ENCODE measurements at regions not wholly inside any gene's neighbourhood (a gene's known extent, or its start where the extent isn't known, plus 50 kb on each side); places are given as distances from the start of the nearest gene placed in this dataset.
"Not testable (repeated sequence)": the region's sequence is repeated elsewhere in the genome, so short reads cannot be mapped to it uniquely, and the experiment has no call there.

- no peaks in the 10 kb centered on the region for H3K27me3 ChIP-seq (ENCODE audit: control insufficient read depth, insufficient read depth, low read length)
- no peaks in the 10 kb centered on the region for H3K36me3 ChIP-seq (ENCODE audit: control insufficient read depth, insufficient read depth, low read length)
- no peak for DNase-seq (ENCODE audit: low read depth in 4 of 6, low spot score in 6 of 6)
- no peak overlapping the region for H3K4me3 ChIP-seq (ENCODE audit: low read depth, low read length)
- no peaks in the 10 kb centered on the region for H3K9me3 ChIP-seq (ENCODE audit: control insufficient read depth, insufficient read depth, low read length)
- H3K4me1 ChIP-seq (ENCODE audit: control insufficient read depth, insufficient read depth, low read length): no peaks in the 10 kb centered on the region
- H3K27ac ChIP-seq (ENCODE audit: low read depth, low read length): no peak overlapping the region
These were observed 866.3 kb upstream of the SPRY2 start for GRCh38 chr13:81207231-81207630.

GRCh38 chr13:81203783-81204182 lies 862.9 kb upstream of the SPRY2 start:
- no peaks in the 10 kb centered on the region for H3K9me3 ChIP-seq (ENCODE audit: control insufficient read depth, insufficient read depth, low read length)
- H3K4me3 ChIP-seq (ENCODE audit: low read depth, low read length): no peak overlapping the region
- H3K27ac ChIP-seq (ENCODE audit: low read depth, low read length): no peak overlapping the region
- DNase-seq (ENCODE audit: low read depth in 4 of 6, low spot score in 6 of 6): no peak
- no peaks in the 10 kb centered on the region for H3K36me3 ChIP-seq (ENCODE audit: control insufficient read depth, insufficient read depth, low read length)
- no CpG with 5 or more reads among the region's 1 CpG for WGBS (ENCODE audit: insufficient coverage)
- H3K27me3 ChIP-seq (ENCODE audit: control insufficient read depth, insufficient read depth, low read length): no peaks in the 10 kb centered on the region
- no peaks in the 10 kb centered on the region for H3K4me1 ChIP-seq (ENCODE audit: control insufficient read depth, insufficient read depth, low read length)

- WGBS (ENCODE audit: insufficient coverage): 92% methylated on average over 2 of the region's 4 CpGs
- DNase-seq (ENCODE audit: low read depth in 4 of 6, low spot score in 6 of 6): no peak
These were observed 859.0 kb upstream of the SPRY2 start for GRCh38 chr13:81199956-81200355.

GRCh38 chr13:81197966-81198365 lies 857.0 kb upstream of the SPRY2 start:
- DNase-seq (ENCODE audit: low read depth in 4 of 6, low spot score in 6 of 6): no peak
- Histone ChIP-seq H3K27me3 (ENCODE audit: control insufficient read depth, insufficient read depth, low read length) (no peaks in the 10 kb centered on the region), H3K36me3 (ENCODE audit: control insufficient read depth, insufficient read depth, low read length) (no peaks in the 10 kb centered on the region), H3K4me3 (ENCODE audit: low read depth, low read length) (no peak overlapping the region), H3K27ac (ENCODE audit: low read depth, low read length) (no peak overlapping the region), H3K9me3 (ENCODE audit: control insufficient read depth, insufficient read depth, low read length) (peaks cover 4% of the 10 kb centered on the region), H3K4me1 (ENCODE audit: control insufficient read depth, insufficient read depth, low read length) (no peaks in the 10 kb centered on the region)
- no CpG with 5 or more reads among the region's 3 CpGs for WGBS (ENCODE audit: insufficient coverage)

More at GRCh38 chr13:81199956-81200355, 859.0 kb upstream of the SPRY2 start:
- Histone ChIP-seq H3K27ac (ENCODE audit: low read depth, low read length) (no peak overlapping the region), H3K4me1 (ENCODE audit: control insufficient read depth, insufficient read depth, low read length) (no peaks in the 10 kb centered on the region), H3K36me3 (ENCODE audit: control insufficient read depth, insufficient read depth, low read length) (no peaks in the 10 kb centered on the region), H3K27me3 (ENCODE audit: control insufficient read depth, insufficient read depth, low read length) (no peaks in the 10 kb centered on the region), H3K9me3 (ENCODE audit: control insufficient read depth, insufficient read depth, low read length) (no peaks in the 10 kb centered on the region), H3K4me3 (ENCODE audit: low read depth, low read length) (no peak overlapping the region)

- no peaks in the 10 kb centered on the region for H3K4me1 ChIP-seq (ENCODE audit: control insufficient read depth, insufficient read depth, low read length)
- H3K36me3 ChIP-seq (ENCODE audit: control insufficient read depth, insufficient read depth, low read length): no peaks in the 10 kb centered on the region
- H3K4me3 ChIP-seq (ENCODE audit: low read depth, low read length): no peak overlapping the region
- WGBS (ENCODE audit: insufficient coverage): no CpG with 5 or more reads among the region's 1 CpG
- H3K27ac ChIP-seq (ENCODE audit: low read depth, low read length): no peak overlapping the region
- H3K9me3 ChIP-seq (ENCODE audit: control insufficient read depth, insufficient read depth, low read length): peaks cover 4% of the 10 kb centered on the region
- no peaks in the 10 kb centered on the region for H3K27me3 ChIP-seq (ENCODE audit: control insufficient read depth, insufficient read depth, low read length)
- DNase-seq (ENCODE audit: low read depth in 4 of 6, low spot score in 6 of 6): no peak
These were observed 856.6 kb upstream of the SPRY2 start for GRCh38 chr13:81197483-81197882.

- H3K27me3 ChIP-seq (ENCODE audit: control insufficient read depth, insufficient read depth, low read length): no peaks in the 10 kb centered on the region
- H3K36me3 ChIP-seq (ENCODE audit: control insufficient read depth, insufficient read depth, low read length): no peaks in the 10 kb centered on the region
- H3K4me1 ChIP-seq (ENCODE audit: control insufficient read depth, insufficient read depth, low read length): no peaks in the 10 kb centered on the region
- H3K9me3 ChIP-seq (ENCODE audit: control insufficient read depth, insufficient read depth, low read length): peaks cover 4% of the 10 kb centered on the region
- no peak for DNase-seq (ENCODE audit: low read depth in 4 of 6, low spot score in 6 of 6)
- H3K4me3 ChIP-seq (ENCODE audit: low read depth, low read length): no peak overlapping the region
- no peak overlapping the region for H3K27ac ChIP-seq (ENCODE audit: low read depth, low read length)
These were observed 853.4 kb upstream of the SPRY2 start for GRCh38 chr13:81194362-81194761.

GRCh38 chr13:81184556-81185265 lies 843.8 kb upstream of the SPRY2 start:
- Histone ChIP-seq H3K27ac (ENCODE audit: low read depth, low read length) (no peak overlapping the region), H3K9me3 (ENCODE audit: control insufficient read depth, insufficient read depth, low read length) (no peaks in the 10 kb centered on the region), H3K27me3 (ENCODE audit: control insufficient read depth, insufficient read depth, low read length) (no peaks in the 10 kb centered on the region), H3K4me1 (ENCODE audit: control insufficient read depth, insufficient read depth, low read length) (no peaks in the 10 kb centered on the region), H3K36me3 (ENCODE audit: control insufficient read depth, insufficient read depth, low read length) (no peaks in the 10 kb centered on the region), H3K4me3 (ENCODE audit: low read depth, low read length) (no peak overlapping the region)
- no peak for DNase-seq (ENCODE audit: low read depth in 4 of 6, low spot score in 6 of 6)
- whole genome bisulfite sequencing (ENCODE audit: insufficient coverage): 100% methylated on average over 1 of the region's 3 CpGs

- no peak for DNase-seq (ENCODE audit: low read depth in 4 of 6, low spot score in 6 of 6)
- Histone ChIP-seq H3K4me3 (ENCODE audit: low read depth, low read length) (no peak overlapping the region), H3K27ac (ENCODE audit: low read depth, low read length) (no peak overlapping the region), H3K27me3 (ENCODE audit: control insufficient read depth, insufficient read depth, low read length) (no peaks in the 10 kb centered on the region), H3K4me1 (ENCODE audit: control insufficient read depth, insufficient read depth, low read length) (no peaks in the 10 kb centered on the region), H3K36me3 (ENCODE audit: control insufficient read depth, insufficient read depth, low read length) (no peaks in the 10 kb centered on the region), H3K9me3 (ENCODE audit: control insufficient read depth, insufficient read depth, low read length) (no peaks in the 10 kb centered on the region)
- WGBS (ENCODE audit: insufficient coverage): 67% methylated on average over 1 of the region's 3 CpGs
These were observed 831.7 kb upstream of the SPRY2 start for GRCh38 chr13:81172603-81173002.

GRCh38 chr13:81171065-81171647 lies 830.2 kb upstream of the SPRY2 start:
- no peaks in the 10 kb centered on the region for H3K27me3 ChIP-seq (ENCODE audit: control insufficient read depth, insufficient read depth, low read length)
- no CpG with 5 or more reads among the region's 3 CpGs for WGBS (ENCODE audit: insufficient coverage)

GRCh38 chr13:81163823-81164222 lies 822.9 kb upstream of the SPRY2 start:
- not testable (repeated sequence) for H3K27me3 ChIP-seq (ENCODE audit: control insufficient read depth, insufficient read depth, low read length); H3K27ac ChIP-seq (ENCODE audit: low read depth, low read length); DNase-seq (ENCODE audit: low read depth in 4 of 6, low spot score in 6 of 6); H3K9me3 ChIP-seq (ENCODE audit: control insufficient read depth, insufficient read depth, low read length); H3K4me3 ChIP-seq (ENCODE audit: low read depth, low read length); H3K36me3 ChIP-seq (ENCODE audit: control insufficient read depth, insufficient read depth, low read length); H3K4me1 ChIP-seq (ENCODE audit: control insufficient read depth, insufficient read depth, low read length)
- WGBS (ENCODE audit: insufficient coverage): 20% methylated on average over 1 of the region's 1 CpG

More at GRCh38 chr13:81171065-81171647, 830.2 kb upstream of the SPRY2 start:
- H3K36me3 ChIP-seq (ENCODE audit: control insufficient read depth, insufficient read depth, low read length): no peaks in the 10 kb centered on the region
- H3K27ac ChIP-seq (ENCODE audit: low read depth, low read length): no peak overlapping the region
- no peak overlapping the region for H3K4me3 ChIP-seq (ENCODE audit: low read depth, low read length)
- no peaks in the 10 kb centered on the region for H3K9me3 ChIP-seq (ENCODE audit: control insufficient read depth, insufficient read depth, low read length)
- no peaks in the 10 kb centered on the region for H3K4me1 ChIP-seq (ENCODE audit: control insufficient read depth, insufficient read depth, low read length)
- peak in 5 of 6 donors; percentile 24 to 89 (median 38) for DNase-seq (ENCODE audit: low read depth in 4 of 6, low spot score in 6 of 6)
